Kidney (tissue), 13 donors: ENCODE measurements at regions not wholly inside any gene's neighbourhood (a gene's known extent, or its start where the extent isn't known, plus 50 kb on each side); places are given as distances from the start of the nearest gene placed in this dataset.

Experiments used
- DNase-seq, 5 donors: peaks; one replicate each; pipeline ENCODE4 v3.0.0-alpha.2; 2013 to 2020
- FAIRE-seq: peaks from 2 replicates; lab custom pipeline; 2012; peaks lifted over from hg19 to GRCh38; lab: Jason Lieb, UNC
- H3K27ac ChIP-seq, 2 donors: one replicate each; pipeline ENCODE4 v1.7.0; 2013; ENCODE audit warnings: low read depth in 2 of 2, low read length in 2 of 2, inconsistent platforms in 1 of 2
- H3K27me3 ChIP-seq: one replicate; pipeline ENCODE4 v1.7.1; 2013; ENCODE audit warnings: low read length, inconsistent platforms; ENCODE audit not compliant: control insufficient read depth, insufficient read depth
- H3K36me3 ChIP-seq, 3 donors: one replicate each; pipeline versions ENCODE4 v1.7.0 to v1.7.1; 2013; ENCODE audit warnings: low read length in 3 of 3, control low read depth in 1 of 3, inconsistent platforms in 1 of 3; ENCODE audit not compliant: insufficient read depth in 3 of 3, control insufficient read depth in 2 of 3
- H3K4me1 ChIP-seq, 3 donors: one replicate each; pipeline versions ENCODE4 v1.7.0 to v1.7.1; 2013; ENCODE audit warnings: low read length in 3 of 3, inconsistent platforms in 1 of 3, low read depth in 1 of 3; ENCODE audit not compliant: control insufficient read depth in 2 of 3, insufficient read depth in 2 of 3
- H3K4me3 ChIP-seq, 3 donors: one replicate each; pipeline versions ENCODE4 v1.7.0 to v1.8.1; 2013; ENCODE audit warnings: low read length in 3 of 3, control low read depth in 1 of 3, inconsistent platforms in 1 of 3
- H3K9ac ChIP-seq, 3 donors: one replicate each; pipeline versions ENCODE4 v1.7.0 to v1.7.1; 2013; ENCODE audit warnings: low read length in 3 of 3, control low read depth in 1 of 3, inconsistent platforms in 1 of 3
- H3K9me3 ChIP-seq, 3 donors: one replicate each; pipeline versions ENCODE4 v1.7.0 to v1.7.1; 2013; ENCODE audit warnings: low read length in 3 of 3, control low read depth in 1 of 3, inconsistent platforms in 1 of 3; ENCODE audit not compliant: control insufficient read depth in 2 of 3, insufficient read depth in 1 of 3
- intact Hi-C: fragments of 100-400 bp; cut with DNase I; formaldehyde crosslinking; loops from one replicate; pipeline ENCODE4 v1.11.1; 2022
- TF ChIP-seq, protein P1 (sequence below): IDR thresholded peaks from 3 replicates; pipeline ENCODE4 v1.5.1; 2012; ENCODE audit warnings: mild to moderate bottlenecking, moderate library complexity, borderline replicate concordance; ENCODE audit not compliant: insufficient read depth; ENCODE audit errors: extremely low read depth
- donor health status: control.
- donor health status: control.
- donor health status: control.
- donor health status: control.
- donor health status: control.
- donor health status: DM: yes; HTN: yes; CAD: no.
- donor health status: Normal renal cell carcinoma (clear cell type).

DNA sequence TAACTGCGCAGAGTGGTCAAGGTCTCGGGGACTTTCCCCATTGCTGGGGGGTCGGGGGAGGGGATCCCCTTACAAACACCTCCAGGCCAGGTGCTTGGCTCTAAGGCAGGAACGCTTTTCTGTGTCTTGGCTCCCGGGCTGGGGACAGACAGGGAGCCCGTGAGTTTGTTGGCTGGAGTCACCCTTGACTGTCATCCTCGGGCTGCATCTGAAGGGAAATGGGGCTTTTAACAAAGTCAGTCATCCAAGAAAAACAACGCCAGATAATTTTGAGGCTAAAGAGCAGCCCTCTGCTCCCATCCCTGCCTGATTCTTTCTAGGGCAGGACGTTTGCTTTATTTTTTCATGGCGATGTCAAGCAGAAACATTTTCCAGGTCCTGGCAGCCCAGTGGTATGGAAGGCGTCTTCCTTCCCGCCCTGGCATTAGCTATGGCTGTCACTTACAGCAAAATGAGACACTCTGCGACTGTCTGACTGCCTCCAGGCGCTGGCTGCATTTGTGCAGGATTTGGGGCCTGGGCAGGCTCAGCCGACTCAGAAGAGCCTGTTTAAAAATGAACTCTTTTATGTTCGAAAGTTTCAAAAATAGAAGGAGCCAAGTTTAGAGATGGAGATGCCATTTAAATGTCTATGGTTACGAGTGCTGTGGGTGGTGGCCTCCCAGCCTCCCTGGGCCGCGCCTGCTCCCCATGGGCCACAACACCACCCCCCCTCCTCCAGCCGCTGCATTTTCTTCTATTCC, 54.7 kb upstream of the TNS3 start:
- no peak overlapping the region for H3K9ac ChIP-seq
- FAIRE-seq (no peak), DNase-seq (peak in 2 of 5 donors; percentile 31 to 77)
- TF ChIP-seq, protein P1, sequence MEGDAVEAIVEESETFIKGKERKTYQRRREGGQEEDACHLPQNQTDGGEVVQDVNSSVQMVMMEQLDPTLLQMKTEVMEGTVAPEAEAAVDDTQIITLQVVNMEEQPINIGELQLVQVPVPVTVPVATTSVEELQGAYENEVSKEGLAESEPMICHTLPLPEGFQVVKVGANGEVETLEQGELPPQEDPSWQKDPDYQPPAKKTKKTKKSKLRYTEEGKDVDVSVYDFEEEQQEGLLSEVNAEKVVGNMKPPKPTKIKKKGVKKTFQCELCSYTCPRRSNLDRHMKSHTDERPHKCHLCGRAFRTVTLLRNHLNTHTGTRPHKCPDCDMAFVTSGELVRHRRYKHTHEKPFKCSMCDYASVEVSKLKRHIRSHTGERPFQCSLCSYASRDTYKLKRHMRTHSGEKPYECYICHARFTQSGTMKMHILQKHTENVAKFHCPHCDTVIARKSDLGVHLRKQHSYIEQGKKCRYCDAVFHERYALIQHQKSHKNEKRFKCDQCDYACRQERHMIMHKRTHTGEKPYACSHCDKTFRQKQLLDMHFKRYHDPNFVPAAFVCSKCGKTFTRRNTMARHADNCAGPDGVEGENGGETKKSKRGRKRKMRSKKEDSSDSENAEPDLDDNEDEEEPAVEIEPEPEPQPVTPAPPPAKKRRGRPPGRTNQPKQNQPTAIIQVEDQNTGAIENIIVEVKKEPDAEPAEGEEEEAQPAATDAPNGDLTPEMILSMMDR, result no peak
- no peaks in the 10 kb centered on the region for H3K27me3 ChIP-seq
- H3K36me3 ChIP-seq, result no peaks in the 10 kb centered on the region
- peaks cover 3 to 17% (median 16%) of the 10 kb centered on the region in 3 donors for H3K4me1 ChIP-seq
- H3K27ac ChIP-seq, result peak overlapping the region in 1 of 2 donors; percentile 36
- no peak overlapping the region for H3K4me3 ChIP-seq
- intact Hi-C loops, result no loop called here
- no peaks in the 10 kb centered on the region for H3K9me3 ChIP-seq

DNA sequence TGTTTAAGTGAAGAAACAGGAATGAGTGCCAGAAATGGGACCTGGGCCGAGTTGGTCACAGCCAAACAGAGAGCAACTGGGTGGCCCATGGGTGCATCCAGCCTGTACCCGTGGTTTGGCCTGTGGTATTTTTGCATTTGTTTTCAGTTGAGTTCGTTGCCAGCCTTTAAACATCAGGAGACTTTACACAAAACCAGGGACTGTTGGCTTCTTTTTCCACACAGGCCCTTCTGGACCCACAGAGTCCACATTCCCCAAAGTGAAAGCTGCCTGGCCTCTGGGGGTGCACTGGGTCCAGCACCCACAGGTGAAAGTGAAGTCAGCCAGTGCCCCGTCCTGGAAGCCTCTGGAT, 54.1 kb upstream of the TNS3 start:
- TF ChIP-seq, protein P1, result no peak
- DNase-seq (no peak), FAIRE-seq (no peak)
- peaks cover 3 to 17% (median 16%) of the 10 kb centered on the region in 3 donors for H3K4me1 ChIP-seq
- no peak overlapping the region for H3K4me3 ChIP-seq
- H3K9me3 ChIP-seq, result no peaks in the 10 kb centered on the region
- H3K27me3 ChIP-seq, result no peaks in the 10 kb centered on the region
- intact Hi-C loops, result no loop called here
- H3K9ac ChIP-seq, result no peak overlapping the region
- H3K27ac ChIP-seq, result peak overlapping the region in 1 of 2 donors; percentile 20
- no peaks in the 10 kb centered on the region for H3K36me3 ChIP-seq

DNA sequence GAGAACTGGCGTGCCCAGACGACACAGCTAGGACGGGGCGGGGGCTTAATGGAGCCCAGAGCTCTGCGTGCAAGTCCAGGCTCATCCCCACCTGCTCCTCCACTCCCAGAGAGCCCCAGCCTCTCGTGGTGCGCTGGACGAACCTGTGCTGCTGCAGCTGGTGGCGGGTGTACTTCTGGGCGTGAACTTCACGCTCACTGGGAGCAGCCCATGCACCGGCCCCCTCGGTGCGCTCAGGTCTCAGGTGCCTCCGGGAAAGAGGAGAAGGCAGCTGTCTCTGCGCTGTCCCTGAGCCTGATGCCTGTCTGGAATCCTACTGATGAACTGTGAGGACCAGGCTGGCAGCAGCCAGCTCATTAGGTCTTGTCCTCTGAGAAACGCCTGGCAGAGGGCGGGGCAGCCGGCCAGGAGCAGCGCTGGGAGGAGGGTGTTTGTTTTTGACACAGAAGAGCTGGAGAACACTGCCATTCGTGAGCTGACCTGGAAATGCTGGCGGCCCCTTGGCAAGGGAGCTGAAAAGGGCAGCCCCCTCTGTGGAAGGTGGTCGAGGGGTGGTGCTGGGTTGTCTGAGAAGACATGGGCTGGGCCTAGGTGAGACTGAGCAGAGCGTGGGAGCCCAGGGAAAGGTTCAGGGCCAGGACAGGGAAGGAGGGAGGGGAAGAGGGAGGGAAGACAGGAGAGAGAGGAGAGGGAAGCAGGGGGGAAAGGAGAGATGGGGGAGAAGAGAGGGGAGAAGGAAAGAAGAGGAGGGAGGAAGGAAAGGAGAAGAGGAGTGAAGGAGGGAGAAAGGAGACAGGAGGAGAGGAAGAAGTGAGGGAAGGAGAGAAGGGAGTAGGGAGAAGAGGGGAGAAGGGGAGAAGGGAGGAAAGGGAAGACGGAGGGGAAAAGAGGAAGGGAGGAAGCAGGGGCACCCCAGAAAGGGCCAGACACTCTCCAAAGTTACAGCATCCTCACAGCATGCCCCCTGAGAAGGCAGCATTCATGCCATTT, 53.5 kb upstream of the TNS3 start:
- Histone ChIP-seq H3K4me1 (peaks cover 3 to 17% (median 16%) of the 10 kb centered on the region in 3 donors), H3K36me3 (no peaks in the 10 kb centered on the region), H3K9me3 (no peaks in the 10 kb centered on the region), H3K4me3 (peak overlapping the region in 1 of 3 donors; percentile 17), H3K9ac (peak overlapping the region in 1 of 3 donors; percentile 38), H3K27me3 (no peaks in the 10 kb centered on the region), H3K27ac (peak overlapping the region; percentile 47 to 56)
- intact Hi-C loops, result no loop called here
- TF ChIP-seq, protein P1, result no peak
- FAIRE-seq (no peak), DNase-seq (peak; percentile 70 to 82 (median 71))
